Central memory CD4-positive, alpha-beta T cell (primary cell): ENCODE measurements at regions not wholly inside any gene's neighbourhood (a gene's known extent, or its start where the extent isn't known, plus 50 kb on each side); places are given as distances from the start of the nearest gene placed in this dataset.
"Not testable (repeated sequence)": the region's sequence is repeated elsewhere in the genome, so short reads cannot be mapped to it uniquely, and the experiment has no call there.

Experiments used
- DNase-seq: peaks from one replicate; pipeline ENCODE4 v3.0.0; 2022

- DNase-seq = no peak
Observed at GRCh38 chr2:40579247-40579646, 127.4 kb upstream of the SLC8A1 start.

GRCh38 chr2:40584432-40584831 is 132.5 kb upstream of the SLC8A1 start:
- DNase-seq = no peak

GRCh38 chr2:40591774-40592173 is 139.9 kb upstream of the SLC8A1 start:
- no peak for DNase-seq

DNA sequence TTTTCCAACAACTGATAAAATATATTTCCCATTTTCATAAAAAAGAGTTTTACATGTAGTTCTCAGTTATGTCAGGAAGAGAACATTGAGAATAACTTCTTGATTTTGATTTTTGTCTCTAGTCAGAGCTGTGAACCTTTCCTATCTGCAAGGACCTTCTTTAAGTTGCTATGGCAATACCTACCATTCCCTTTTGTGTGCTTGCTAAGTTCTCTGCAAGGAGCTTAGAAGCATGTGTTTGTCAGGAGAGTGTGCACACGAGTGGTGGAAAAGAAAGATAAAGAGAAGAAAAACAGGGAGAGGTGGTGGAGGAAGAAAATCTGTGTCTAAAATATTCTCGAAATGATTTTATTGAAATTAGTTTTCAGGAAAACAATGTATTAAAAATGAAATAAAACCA is 140.3 kb upstream of the SLC8A1 start:
- DNase-seq = no peak

DNA sequence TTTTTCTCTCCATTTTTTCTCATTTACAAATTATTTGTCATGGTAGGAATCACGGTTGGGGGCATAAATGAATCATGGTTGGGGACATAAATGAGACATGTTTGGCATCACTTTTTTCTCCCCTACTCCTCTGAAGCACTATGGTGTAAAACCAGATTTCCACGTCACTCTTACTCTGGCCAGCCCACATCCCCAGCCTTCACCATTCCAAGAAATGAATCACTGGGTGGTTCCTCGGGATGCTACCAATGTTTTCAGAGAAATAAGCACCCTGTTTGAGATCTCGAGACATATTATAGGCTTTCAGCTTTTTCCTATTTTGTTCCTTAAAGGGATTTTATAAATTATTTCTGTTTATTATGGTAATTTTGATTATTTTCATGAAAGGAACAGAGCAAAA is 155.0 kb upstream of the SLC8A1 start:
- DNase-seq = no peak

- no peak for DNase-seq
Observed at GRCh38 chr2:40611196-40611595, 159.3 kb upstream of the SLC8A1 start.

DNA sequence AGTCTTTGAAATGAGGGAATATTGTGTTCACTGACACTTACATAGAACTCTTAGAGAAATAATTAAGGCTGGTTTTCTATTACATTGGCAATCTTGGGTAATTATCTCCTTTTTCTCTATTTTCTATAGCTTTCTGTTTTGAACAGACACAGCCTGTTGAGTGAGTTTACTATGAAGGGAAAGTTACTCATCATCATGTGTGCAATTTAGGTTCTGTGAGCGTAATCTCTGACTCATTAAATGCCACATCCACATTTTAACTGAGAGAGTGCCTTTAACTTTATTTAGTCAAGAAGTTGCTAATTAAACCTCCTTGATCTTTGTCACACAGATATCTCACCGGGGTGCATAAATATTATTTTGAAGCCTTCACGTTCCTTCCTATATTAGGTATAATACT is 174.0 kb upstream of the SLC8A1 start:
- DNase-seq = no peak

DNA sequence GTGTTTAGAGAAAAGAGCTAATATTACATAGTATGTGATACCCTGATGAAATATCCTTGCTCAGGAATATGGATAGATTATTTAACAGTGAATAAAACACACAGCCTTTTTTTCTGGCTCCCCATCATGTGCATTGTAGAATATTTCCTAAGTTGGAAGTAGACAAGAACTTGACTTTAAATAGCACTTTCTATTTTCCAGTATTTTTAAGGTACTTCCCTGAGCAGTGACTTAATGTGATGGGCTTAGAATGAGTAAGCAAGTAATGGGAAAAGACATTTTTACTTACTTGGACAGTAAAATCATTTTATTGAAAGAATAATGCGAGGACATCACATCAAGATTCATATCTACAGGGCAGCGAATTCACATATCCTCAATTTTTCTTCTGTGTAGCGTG is 176.7 kb upstream of the SLC8A1 start:
- no peak for DNase-seq

DNA sequence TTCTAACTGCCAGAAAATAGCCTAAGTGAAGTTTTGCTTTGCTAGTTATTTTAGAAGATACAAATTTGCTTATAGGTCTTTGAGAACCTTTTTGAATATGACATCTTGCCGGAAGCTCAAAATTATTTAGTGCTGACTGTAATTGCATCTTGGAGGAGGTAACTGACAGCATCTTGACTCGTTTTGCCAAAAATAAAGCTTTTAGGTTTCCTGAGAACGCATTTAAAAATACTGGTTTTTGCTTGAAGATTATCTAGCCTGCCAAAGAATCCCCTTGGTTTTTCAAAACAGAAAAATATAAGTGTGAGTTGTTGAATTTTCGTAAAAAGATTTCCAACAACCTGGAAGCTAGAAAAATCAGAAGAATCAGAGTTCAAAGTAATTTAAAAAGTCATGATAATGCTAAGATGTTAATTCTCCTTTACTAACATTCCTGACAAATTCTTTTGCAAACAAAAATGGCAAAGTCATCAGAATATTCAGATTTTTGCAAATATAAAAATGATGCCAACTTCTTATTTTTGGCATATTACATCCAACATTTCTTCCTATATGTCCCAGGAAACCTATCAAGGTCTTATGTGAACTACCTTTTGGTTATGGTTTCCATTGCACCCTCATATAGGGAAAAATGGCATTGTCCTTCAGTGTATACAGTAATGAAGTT is 178.0 kb upstream of the SLC8A1 start:
- no peak for DNase-seq

DNA sequence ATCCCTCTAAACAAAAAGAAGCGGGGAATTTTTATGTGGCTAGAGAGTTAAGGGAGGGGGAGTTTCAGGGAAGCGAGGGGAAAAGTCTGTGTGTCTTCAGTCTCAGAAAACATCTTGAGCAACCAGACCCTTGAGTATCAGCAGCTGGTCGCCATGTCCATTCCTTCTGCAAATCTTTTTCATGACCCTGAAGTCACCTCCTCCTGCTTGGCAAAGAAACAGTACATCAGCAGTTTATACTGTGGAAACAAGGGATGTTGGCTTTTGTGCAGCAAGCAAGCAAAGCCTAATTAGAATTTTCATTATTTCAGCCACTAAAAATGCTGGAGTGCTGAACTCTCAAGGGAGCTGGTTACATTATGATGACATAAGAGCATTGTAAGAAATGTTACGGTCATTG is 187.4 kb upstream of the SLC8A1 start:
- no peak for DNase-seq

DNA sequence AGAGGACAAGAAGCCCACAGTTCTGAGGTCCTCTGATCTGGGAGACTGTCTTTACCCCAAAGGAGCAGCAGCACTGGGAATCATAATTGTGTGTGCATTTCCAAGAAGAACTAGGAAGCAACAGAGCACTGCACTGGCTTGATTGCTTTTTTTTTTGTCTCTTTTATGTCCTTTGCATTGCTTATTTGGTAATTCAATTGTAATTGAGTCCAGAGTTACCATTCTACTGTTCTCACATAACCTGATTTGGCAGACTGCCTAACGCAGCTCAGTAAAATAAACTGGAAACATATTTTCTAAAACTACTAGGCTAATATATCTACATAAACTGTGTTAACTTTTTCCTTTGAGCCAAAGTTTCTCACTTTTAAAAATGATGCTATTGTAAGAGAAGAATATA is 190.3 kb upstream of the SLC8A1 start:
- DNase-seq = no peak

DNA sequence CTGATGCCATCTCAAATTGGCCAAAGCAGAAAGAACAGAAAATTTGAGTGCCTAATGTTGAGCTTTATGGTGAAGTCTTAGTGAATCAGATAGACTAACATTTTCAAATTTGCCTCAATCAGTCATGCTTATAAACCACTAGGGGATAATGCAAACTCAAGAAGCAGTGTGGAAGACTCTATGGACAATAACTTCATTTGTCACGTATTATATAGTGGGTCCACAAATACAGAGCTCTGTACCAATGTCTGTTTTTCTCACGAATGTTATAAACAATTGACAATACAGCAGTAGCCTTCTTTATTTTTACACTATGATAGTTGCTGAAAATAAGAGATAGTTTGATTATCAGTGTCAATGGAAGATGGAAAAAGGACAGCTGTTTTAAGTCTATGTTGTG is 190.8 kb upstream of the SLC8A1 start:
- DNase-seq = no peak

- no peak for DNase-seq
Observed at GRCh38 chr2:40646642-40647041, 194.8 kb upstream of the SLC8A1 start.

- no peak for DNase-seq
Observed at GRCh38 chr2:40652155-40652554, 200.3 kb upstream of the SLC8A1 start.

DNA sequence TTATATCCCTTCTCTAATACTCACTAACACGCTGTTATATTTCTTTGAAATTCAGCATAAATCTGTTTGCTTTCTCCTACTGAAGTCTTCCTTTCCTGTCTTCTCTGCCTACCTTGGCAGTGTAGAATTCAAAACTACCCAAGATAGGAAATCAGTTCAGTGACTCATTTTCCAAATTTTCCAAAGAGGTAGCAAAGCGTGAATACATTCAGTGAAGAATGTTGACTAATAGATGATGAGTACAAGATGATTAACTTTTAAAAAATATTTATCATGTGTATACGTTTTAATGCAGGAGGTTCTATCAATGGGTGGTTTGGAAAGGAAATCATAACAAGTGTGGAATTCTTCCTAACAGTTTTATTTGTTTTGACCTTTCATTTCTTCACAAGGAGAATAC is 201.9 kb upstream of the SLC8A1 start:
- DNase-seq = no peak

DNA sequence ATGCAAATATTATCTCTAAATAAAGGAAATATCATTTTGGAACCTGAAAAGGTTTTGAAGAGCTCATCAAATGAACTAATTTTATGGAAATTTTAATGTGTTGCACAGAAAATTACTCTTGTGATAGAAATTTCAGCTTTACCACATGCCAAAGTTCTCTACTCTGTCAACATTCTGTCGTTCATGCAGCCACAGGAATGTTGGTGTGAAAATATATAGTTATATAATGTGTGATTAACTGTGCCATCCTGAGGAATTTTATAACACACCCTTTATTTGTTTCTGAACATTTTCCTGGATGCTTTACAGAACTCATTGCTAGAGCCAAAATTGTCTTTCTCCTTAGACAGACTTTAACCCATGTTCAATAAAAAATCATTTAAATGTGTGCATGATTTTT is 202.5 kb upstream of the SLC8A1 start:
- no peak for DNase-seq

- DNase-seq = no peak
Observed at GRCh38 chr2:40658941-40659340, 207.1 kb upstream of the SLC8A1 start.

GRCh38 chr2:40665493-40666232 is 213.8 kb upstream of the SLC8A1 start:
- no peak for DNase-seq

DNA sequence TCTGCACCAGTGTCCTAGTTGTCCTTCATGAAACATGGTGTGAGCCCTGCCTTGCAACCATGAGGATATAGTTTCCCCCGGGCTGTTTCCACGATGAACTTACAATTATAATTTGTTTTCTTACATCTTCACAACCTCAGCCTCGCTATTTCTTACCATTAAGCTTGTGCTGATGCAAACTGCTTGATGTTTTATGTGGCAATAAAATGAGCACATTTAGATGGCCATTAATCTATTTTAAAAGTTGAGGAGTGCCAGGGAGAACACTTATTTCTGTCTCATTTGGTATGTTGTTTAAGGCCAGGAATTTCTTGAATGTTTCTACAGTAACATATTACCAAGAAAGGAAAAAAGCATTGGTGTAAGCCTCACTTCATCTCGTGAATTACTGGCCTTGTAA is 214.5 kb upstream of the SLC8A1 start:
- DNase-seq = no peak

GRCh38 chr2:40668425-40668824 is 216.5 kb upstream of the SLC8A1 start:
- DNase-seq = no peak

DNA sequence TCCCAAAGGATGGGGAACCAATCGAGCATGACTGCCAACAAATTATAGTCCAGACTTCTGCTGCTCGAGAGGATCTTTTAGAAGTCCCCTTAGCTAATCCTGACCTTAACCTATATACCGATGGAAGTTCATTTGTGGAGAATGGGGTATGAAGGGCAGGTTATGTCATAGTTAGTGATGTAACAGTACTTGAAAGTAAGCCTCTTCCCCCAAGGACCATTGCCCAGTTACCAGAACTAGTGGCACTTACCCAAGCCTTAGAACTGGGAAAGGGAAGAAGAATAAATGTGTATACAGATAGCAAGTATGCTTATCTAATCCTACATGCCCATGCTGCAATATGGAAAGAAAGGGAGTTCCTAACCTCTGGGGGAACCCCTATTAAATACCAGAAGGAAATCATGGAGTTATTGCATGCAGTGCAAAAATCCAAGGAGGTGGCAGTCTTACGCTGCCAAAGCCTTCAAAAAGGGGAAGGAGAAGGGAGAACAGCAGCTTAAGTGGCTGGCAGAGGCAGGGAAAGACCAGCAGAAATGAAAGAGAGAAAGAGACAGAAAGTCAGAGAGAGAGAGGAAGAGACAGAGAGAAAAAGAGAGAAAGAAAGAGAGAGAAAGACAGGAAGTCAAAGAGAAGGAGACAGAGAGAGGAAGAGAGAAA is 224.4 kb upstream of the SLC8A1 start:
- not testable (repeated sequence) for DNase-seq

DNA sequence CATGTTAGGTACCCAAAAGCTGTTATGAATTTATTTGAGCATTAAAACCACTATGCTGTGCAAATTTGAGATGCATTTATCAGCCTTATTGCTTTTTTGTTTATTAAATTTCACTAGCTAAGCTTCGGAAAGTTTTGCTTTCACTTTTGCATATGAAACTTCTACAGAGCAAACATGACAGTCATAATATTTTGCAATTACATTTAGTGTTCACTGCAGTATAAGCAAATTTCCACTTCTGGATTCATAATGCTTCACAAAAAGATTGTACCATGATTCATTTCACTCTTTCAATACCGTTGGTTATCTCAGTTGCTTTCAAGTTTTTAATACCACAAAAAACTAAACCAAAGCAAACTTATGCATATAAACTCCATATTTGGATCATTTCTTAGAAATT is 228.7 kb upstream of the SLC8A1 start:
- no peak for DNase-seq

- DNase-seq = no peak
Observed at GRCh38 chr2:40690036-40690435, 238.1 kb upstream of the SLC8A1 start.

DNA sequence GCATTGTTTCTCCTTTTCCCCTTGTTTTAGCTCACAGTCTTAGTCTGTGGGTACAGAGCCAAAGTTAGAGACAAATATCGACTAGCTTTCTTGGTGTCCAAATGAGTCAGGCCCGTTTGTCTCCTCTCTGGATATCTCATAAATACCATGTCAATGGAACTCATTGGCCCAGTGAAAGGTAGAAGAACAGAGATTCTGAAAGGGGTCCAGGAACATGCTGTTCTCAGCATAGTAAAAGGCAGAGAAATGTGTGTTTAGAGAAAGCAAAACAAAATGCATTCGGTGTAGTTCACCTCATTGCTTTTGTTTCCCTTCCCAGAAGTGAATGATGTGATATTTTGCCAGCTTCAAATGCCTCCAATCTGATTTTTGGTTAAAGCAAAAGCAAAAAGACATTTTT is 238.6 kb upstream of the SLC8A1 start:
- DNase-seq = no peak
